Coronary artery (tissue), 2 donors: ENCODE measurements at regions not wholly inside any gene's neighbourhood (a gene's known extent, or its start where the extent isn't known, plus 50 kb on each side); places are given as distances from the start of the nearest gene placed in this dataset.
"Not testable (repeated sequence)": the region's sequence is repeated elsewhere in the genome, so short reads cannot be mapped to it uniquely, and the experiment has no call there.

ENCODE experiments used
- DNase-seq: peaks from one replicate; pipeline ENCODE4 v3.0.0-alpha.2; 2017; ENCODE audit warnings: low spot score
- H3K27ac ChIP-seq, 2 donors: fragments of 200-600 bp; sonication (generic); one replicate each; pipeline ENCODE4 v1.5.1; 2016 to 2019
- H3K4me3 ChIP-seq: fragments of 200-600 bp; sonication (generic); 2 replicates; pipeline ENCODE4 v1.5.1; 2016; ENCODE audit warnings: mild to moderate bottlenecking, moderate library complexity
- CTCF ChIP-seq: fragments of 200-600 bp; sonication (generic); IDR thresholded peaks from one replicate; pipeline ENCODE4 v1.5.1; 2019; ENCODE audit warnings: antibody characterized with exemption

- DNase-seq, result peak; percentile 41
- H3K27ac ChIP-seq, result no peak overlapping the region
- no peak for TF ChIP-seq CTCF
These were observed 98.0 kb downstream of the SHANK2 start for GRCh38 chr11:71154261-71154805.

GRCh38 chr11:71153005-71153390 is 99.4 kb downstream of the SHANK2 start:
- Histone ChIP-seq H3K4me3 (peak overlapping the region; percentile 24), H3K27ac (no peak overlapping the region)
- DNase-seq, result peak; percentile 21
- TF ChIP-seq CTCF, result no peak

More at GRCh38 chr11:71154261-71154805, 98.0 kb downstream of the SHANK2 start:
- no peak overlapping the region for H3K4me3 ChIP-seq

- H3K27ac ChIP-seq, DNase-seq: not testable (repeated sequence)
- H3K4me3 ChIP-seq, result peak overlapping the region; percentile 24
These were observed 99.9 kb downstream of the SHANK2 start for GRCh38 chr11:71152312-71153004.

- DNase-seq, result no peak
- Histone ChIP-seq H3K4me3 (no peak overlapping the region), H3K27ac (no peak overlapping the region)
- TF ChIP-seq CTCF, result no peak
These were observed 100.8 kb downstream of the SHANK2 start for GRCh38 chr11:71151561-71151960.

- no peak for DNase-seq
These were observed 101.5 kb downstream of the SHANK2 start for GRCh38 chr11:71150859-71151258.

GRCh38 chr11:71148716-71149115 is 103.7 kb downstream of the SHANK2 start:
- no peak for TF ChIP-seq CTCF
- no peak overlapping the region for H3K4me3 ChIP-seq
- DNase-seq, result no peak
- no peak overlapping the region for H3K27ac ChIP-seq

More at GRCh38 chr11:71150859-71151258, 101.5 kb downstream of the SHANK2 start:
- Histone ChIP-seq H3K4me3 (no peak overlapping the region), H3K27ac (no peak overlapping the region)
- TF ChIP-seq CTCF, result no peak

GRCh38 chr11:71147331-71147730 is 105.0 kb downstream of the SHANK2 start:
- Histone ChIP-seq H3K27ac (no peak overlapping the region), H3K4me3 (no peak overlapping the region)
- DNase-seq, result no peak
- TF ChIP-seq CTCF, result no peak
